Caco-2 (cell line): ENCODE measurements at regions not wholly inside any gene's neighbourhood (a gene's known extent, or its start where the extent isn't known, plus 50 kb on each side); places are given as distances from the start of the nearest gene placed in this dataset.

Experiments used
- BruUV-seq: library from RNA; stranded (reverse); fragments of 400-500 nt; replicated peaks from 2 replicates; lab custom pipeline; 2021; lab: Mats Ljungman, UMichigan
- CTCF ChIA-PET: fragments of 300-600 bp; sonication (Branson Sonifier 250); formaldehyde crosslinking; loops from one replicate; lab custom pipeline; 2022; ENCODE audit warnings: antibody characterized with exemption; lab: Charles Lee
- POLR2A ChIA-PET: fragments of 300-600 bp; sonication (Branson Sonifier 250); formaldehyde crosslinking; loops from one replicate; lab custom pipeline; 2022; ENCODE audit warnings: antibody characterized with exemption; lab: Charles Lee
- DNase-seq, 2 experiments: peaks; one replicate each; pipeline versions ENCODE4 v3.0.0 to v3.0.0-alpha.2; 2020 to 2022
- H3K27me3 ChIP-seq: replicated peaks from 2 replicates; pipeline ENCODE4 v1.6.0; 2011; ENCODE audit warnings: low read length; ENCODE audit not compliant: control insufficient read depth, insufficient read depth
- H3K36me3 ChIP-seq: 2 replicates; pipeline ENCODE4 v1.5.1; 2011; ENCODE audit warnings: low read length; ENCODE audit not compliant: control insufficient read depth, insufficient read depth
- H3K4me1 ChIP-seq: fragments of 250-450 bp; sonication (Bioruptor Pico); 2 replicates; pipeline ENCODE4 v1.5.1; 2020; ENCODE audit warnings: mild to moderate bottlenecking
- H3K4me3 ChIP-seq: 2 replicates; pipeline ENCODE4 v1.5.1; 2011; ENCODE audit warnings: low read depth, mild to moderate bottlenecking, control low read depth, low read length
- H3K9me3 ChIP-seq: fragments of 250-450 bp; sonication (Bioruptor Pico); 2 replicates; pipeline ENCODE4 v1.5.1; 2020; ENCODE audit warnings: mild to moderate bottlenecking, moderate library complexity
- H3K27ac Mint-ChIP-seq: one replicate; pipeline ENCODE4 v1.8.0; 2022; ENCODE audit warnings: mixed read lengths; ENCODE audit not compliant: unreplicated experiment
- H3K27me3 Mint-ChIP-seq: one replicate; pipeline ENCODE4 v1.8.0; 2022; ENCODE audit warnings: mixed read lengths; ENCODE audit not compliant: insufficient read depth, unreplicated experiment
- H3K36me3 Mint-ChIP-seq: one replicate; pipeline ENCODE4 v1.8.0; 2022; ENCODE audit warnings: mild to moderate bottlenecking, mixed read lengths; ENCODE audit not compliant: insufficient read depth, unreplicated experiment
- H3K4me1 Mint-ChIP-seq: one replicate; pipeline ENCODE4 v1.8.0; 2022; ENCODE audit warnings: low read depth, mixed read lengths; ENCODE audit not compliant: unreplicated experiment
- H3K4me3 Mint-ChIP-seq: one replicate; pipeline ENCODE4 v1.8.0; 2022; ENCODE audit warnings: mild to moderate bottlenecking, moderate library complexity, mixed read lengths; ENCODE audit not compliant: unreplicated experiment
- H3K9me3 Mint-ChIP-seq: one replicate; pipeline ENCODE4 v1.8.0; 2022; ENCODE audit warnings: mixed read lengths; ENCODE audit not compliant: unreplicated experiment
- intact Hi-C: fragments of 100-400 bp; cut with micrococcal nuclease; formaldehyde crosslinking; loops from one replicate; pipeline ENCODE4 v1.10.0; 2022; ENCODE audit not compliant: unreplicated experiment
- TF ChIP-seq, protein P1 (sequence below), 2 experiments: fragments of 200-600 bp in 1 of 2; IDR thresholded peaks; 1 replicate in 1 of 2; 2 replicates in 1 of 2; pipeline versions ENCODE4 v1.5.1 to v1.8.0; 2011 to 2022; ENCODE audit warnings: antibody characterized with exemption in 1 of 2, control low read depth in 1 of 2, inconsistent platforms in 1 of 2, low read depth in 1 of 2, low read length in 1 of 2, mild to moderate bottlenecking in 1 of 2, moderate library complexity in 1 of 2; ENCODE audit not compliant: insufficient read depth in 1 of 2, severe bottlenecking in 1 of 2, unreplicated experiment in 1 of 2

DNA sequence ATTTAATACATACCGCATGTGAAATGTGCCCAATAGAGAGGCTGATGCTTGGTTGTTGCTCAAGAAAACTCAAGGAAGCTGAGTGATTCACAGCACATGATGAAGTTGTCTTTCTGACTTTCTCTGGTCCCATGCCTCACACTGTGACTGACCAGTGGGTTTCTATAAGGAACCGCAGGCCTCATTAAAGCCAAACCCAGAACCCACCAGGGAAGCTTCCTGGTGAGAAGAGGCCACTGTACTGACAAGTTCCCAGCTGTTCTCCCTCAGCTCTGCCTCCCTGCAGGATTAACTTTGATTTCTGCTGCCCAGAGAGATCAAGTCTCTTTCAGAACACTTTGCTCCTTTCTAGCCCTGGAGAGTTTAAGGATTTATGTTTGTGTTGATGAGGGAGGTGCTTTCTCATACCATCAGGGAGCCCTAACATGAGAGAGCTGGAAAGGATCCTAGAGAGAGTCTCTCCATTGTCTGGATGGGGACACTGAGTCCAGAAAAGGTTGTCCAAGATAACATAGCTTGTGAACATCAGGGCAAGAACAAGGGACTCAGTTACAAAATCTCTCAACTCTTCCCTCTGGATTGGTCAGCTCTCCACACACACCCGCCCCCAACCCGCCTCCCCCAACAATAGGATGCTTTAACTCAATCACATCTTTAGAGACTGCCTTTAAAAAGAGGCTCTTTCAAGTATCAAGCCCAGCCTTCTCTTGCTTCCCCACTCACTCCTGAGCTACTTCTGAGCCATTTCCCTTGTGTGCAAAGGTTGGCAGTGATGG lies 303.2 kb upstream of the TLE3 start:
- no peak for DNase-seq
- H3K9me3 Mint-ChIP-seq, result no peaks in the 10 kb centered on the region
- no peaks in the 10 kb centered on the region for H3K4me1 Mint-ChIP-seq
- Histone ChIP-seq H3K27me3 (no peaks in the 10 kb centered on the region), H3K36me3 (no peaks in the 10 kb centered on the region), H3K4me1 (no peaks in the 10 kb centered on the region), H3K9me3 (no peaks in the 10 kb centered on the region), H3K4me3 (no peak overlapping the region)
- no peak overlapping the region for H3K4me3 Mint-ChIP-seq
- ChIA-PET CTCF (no interaction called here), POLR2A (no interaction called here)
- no peak overlapping the region for H3K27ac Mint-ChIP-seq
- H3K36me3 Mint-ChIP-seq, result no peaks in the 10 kb centered on the region
- no peaks in the 10 kb centered on the region for H3K27me3 Mint-ChIP-seq
- TF ChIP-seq, protein P1, sequence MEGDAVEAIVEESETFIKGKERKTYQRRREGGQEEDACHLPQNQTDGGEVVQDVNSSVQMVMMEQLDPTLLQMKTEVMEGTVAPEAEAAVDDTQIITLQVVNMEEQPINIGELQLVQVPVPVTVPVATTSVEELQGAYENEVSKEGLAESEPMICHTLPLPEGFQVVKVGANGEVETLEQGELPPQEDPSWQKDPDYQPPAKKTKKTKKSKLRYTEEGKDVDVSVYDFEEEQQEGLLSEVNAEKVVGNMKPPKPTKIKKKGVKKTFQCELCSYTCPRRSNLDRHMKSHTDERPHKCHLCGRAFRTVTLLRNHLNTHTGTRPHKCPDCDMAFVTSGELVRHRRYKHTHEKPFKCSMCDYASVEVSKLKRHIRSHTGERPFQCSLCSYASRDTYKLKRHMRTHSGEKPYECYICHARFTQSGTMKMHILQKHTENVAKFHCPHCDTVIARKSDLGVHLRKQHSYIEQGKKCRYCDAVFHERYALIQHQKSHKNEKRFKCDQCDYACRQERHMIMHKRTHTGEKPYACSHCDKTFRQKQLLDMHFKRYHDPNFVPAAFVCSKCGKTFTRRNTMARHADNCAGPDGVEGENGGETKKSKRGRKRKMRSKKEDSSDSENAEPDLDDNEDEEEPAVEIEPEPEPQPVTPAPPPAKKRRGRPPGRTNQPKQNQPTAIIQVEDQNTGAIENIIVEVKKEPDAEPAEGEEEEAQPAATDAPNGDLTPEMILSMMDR (IDR thresholded peaks at IDR 0.05; ENCODE audit: insufficient read depth in 1 of 2, low read depth in 1 of 2, low read length in 1 of 2, severe bottlenecking in 1 of 2, unreplicated experiment in 1 of 2), result no peak
- intact Hi-C loops, result no loop called here
- BruUV-seq, result no TSS peak

DNA sequence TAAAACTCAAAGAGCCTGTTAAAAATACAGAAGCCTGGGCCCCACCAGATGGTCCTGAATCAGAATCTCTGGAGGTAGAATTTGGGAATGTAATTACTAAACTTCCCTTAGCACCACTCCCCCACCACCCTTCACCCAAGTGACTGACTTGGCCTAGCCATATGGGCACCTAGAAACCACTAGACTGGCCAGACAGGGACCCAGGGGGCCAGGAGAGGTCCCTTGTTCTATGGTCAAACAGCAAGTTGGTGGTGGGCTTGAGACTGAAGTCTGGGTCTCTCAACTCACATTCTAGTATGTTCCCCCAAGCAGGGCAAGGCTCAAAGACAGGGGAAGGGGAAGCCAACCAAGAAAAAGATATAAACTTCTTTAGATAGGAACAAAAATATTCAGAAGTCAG lies 301.5 kb upstream of the TLE3 start:
- CTCF ChIA-PET, result no interaction called here
- no peaks in the 10 kb centered on the region for H3K4me1 Mint-ChIP-seq

DNA sequence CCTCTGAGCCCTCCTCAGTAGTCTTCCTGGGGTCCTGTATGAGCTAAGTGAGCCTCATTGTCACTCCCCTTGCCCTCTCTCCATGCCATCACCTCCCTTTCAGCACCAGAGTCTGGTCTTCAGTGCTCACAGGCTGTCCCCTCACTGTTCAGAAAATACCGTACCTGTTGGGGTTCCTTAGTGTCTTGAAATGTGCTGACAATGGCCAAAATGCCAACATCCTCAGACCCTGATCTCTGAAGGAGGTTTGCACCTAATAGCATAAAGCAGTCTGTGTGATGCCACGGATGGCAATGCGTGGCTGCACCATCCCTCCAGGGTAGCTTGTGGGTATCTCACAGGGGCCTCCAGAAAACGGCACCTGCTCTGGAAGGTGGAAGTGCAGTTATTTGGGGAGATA lies 301.0 kb upstream of the TLE3 start:
- BruUV-seq, result no TSS peak
- intact Hi-C loops, result no loop called here
- DNase-seq, result no peak
- H3K4me3 ChIP-seq, result no peak overlapping the region
- Mint-ChIP-seq H3K27me3 (no peaks in the 10 kb centered on the region), H3K4me3 (no peak overlapping the region), H3K36me3 (no peaks in the 10 kb centered on the region), H3K9me3 (no peaks in the 10 kb centered on the region), H3K4me1 (no peaks in the 10 kb centered on the region), H3K27ac (no peak overlapping the region)
- TF ChIP-seq, protein P1 (IDR thresholded peaks at IDR 0.05; ENCODE audit: insufficient read depth in 1 of 2, low read depth in 1 of 2, low read length in 1 of 2, severe bottlenecking in 1 of 2, unreplicated experiment in 1 of 2), result no peak
- POLR2A ChIA-PET, result no interaction called here
- CTCF ChIA-PET, result no interaction called here
- no peaks in the 10 kb centered on the region for H3K27me3 ChIP-seq
- H3K9me3 ChIP-seq, result no peaks in the 10 kb centered on the region
- H3K4me1 ChIP-seq, result no peaks in the 10 kb centered on the region
- H3K36me3 ChIP-seq, result no peaks in the 10 kb centered on the region

More for the DNA sequence above, 301.5 kb upstream of the TLE3 start:
- H3K27ac Mint-ChIP-seq, result no peak overlapping the region
- POLR2A ChIA-PET, result no interaction called here
- no TSS peak for BruUV-seq
- no peaks in the 10 kb centered on the region for H3K36me3 Mint-ChIP-seq
- Histone ChIP-seq H3K4me3 (no peak overlapping the region), H3K4me1 (no peaks in the 10 kb centered on the region), H3K9me3 (no peaks in the 10 kb centered on the region), H3K27me3 (no peaks in the 10 kb centered on the region), H3K36me3 (no peaks in the 10 kb centered on the region)
- TF ChIP-seq, protein P1 (IDR thresholded peaks at IDR 0.05; ENCODE audit: insufficient read depth in 1 of 2, low read depth in 1 of 2, low read length in 1 of 2, severe bottlenecking in 1 of 2, unreplicated experiment in 1 of 2), result no peak
- no peak overlapping the region for H3K4me3 Mint-ChIP-seq
- no peaks in the 10 kb centered on the region for H3K9me3 Mint-ChIP-seq
- intact Hi-C loops, result no loop called here
- DNase-seq, result no peak
- no peaks in the 10 kb centered on the region for H3K27me3 Mint-ChIP-seq
